NAMALWA (cell line): ENCODE measurements at regions not wholly inside any gene's neighbourhood (a gene's known extent, or its start where the extent isn't known, plus 50 kb on each side); places are given as distances from the start of the nearest gene placed in this dataset.
"Not testable (repeated sequence)": the region's sequence is repeated elsewhere in the genome, so short reads cannot be mapped to it uniquely, and the experiment has no call there.

Experiments used
- DNase-seq: peaks from one replicate; pipeline ENCODE4 v3.0.0-alpha.2; 2015; ENCODE audit warnings: low spot score

DNA sequence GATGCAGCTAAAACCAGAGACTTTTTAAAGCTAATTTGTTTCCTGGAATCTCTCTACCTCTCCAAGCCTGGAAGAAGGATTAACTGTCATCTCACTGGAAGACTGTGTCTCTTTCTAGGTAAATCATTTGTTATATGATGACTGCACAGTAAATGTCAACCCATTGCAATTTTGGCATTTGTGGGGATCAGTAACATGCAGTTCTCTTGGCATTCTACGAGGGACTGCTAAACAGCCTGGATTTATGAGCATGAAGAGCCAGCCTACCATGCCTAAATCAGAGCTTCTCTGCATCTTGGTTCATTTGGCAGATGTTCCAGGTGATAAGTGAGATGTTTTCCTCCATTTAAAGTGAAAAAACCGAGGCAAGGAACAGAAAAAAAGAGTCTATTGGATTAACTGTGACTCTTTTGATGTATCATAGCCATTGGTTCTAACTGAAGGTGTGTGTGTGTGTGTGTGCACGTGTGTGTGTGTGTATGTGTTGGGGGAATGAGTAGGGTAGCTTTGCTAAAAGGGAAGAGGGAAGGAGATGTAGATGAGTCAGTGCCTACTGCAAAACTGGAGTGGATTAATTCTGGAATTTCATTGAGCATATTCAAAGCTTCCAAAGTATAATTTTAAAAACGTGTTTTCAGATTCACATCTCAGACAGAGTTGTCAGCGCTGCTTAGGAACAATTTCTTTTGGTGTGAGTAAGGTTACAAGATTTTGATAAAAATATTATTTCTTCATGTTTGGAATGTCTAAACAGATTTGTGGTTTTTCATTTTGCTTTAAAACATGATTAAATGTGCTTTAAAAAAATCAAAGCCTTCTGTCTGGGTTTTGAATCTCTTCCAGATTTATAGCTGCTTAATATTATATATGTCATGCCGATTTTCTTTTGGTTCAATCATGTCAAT is 123.2 kb upstream of the LNX1 start:
- DNase-seq: no peak

DNA sequence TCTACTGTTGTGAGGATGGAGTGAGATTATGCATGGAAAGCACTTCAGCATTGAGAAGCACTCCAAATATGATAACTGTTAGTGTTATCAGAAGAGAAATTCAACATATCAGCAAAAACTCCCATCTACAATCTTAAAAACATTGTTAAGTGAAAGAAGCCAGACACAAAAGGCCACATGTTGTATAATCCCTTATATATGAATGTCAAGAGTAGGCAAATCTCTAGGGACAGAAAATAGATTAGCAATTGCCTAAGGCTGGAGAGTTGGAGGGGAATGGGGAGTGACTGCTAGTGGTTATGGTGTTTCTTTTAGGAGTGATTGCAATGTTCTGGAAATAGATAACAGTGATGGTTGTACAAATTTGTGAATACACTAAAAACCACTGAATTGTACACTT is 122.5 kb upstream of the LNX1 start:
- DNase-seq: no peak

DNA sequence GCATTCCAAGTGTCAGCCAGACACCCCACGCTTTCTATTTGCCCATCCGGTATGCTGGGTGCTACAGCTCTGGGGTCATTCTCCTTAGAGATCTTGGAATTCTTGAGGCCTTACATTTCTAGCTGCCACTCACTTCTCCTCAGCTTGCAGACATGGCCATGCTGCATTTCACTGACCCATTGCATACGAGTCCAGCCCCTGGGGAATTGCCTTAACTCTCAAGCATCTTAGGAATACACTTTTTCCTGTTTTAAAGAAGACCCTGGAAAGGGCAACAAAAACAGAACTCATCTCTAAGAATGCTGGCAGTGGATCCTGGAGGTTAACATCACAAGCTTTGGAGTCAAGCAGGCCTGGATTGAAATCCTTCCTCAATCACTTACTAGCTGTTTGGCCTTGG is 122.0 kb upstream of the LNX1 start:
- DNase-seq: no peak

DNA sequence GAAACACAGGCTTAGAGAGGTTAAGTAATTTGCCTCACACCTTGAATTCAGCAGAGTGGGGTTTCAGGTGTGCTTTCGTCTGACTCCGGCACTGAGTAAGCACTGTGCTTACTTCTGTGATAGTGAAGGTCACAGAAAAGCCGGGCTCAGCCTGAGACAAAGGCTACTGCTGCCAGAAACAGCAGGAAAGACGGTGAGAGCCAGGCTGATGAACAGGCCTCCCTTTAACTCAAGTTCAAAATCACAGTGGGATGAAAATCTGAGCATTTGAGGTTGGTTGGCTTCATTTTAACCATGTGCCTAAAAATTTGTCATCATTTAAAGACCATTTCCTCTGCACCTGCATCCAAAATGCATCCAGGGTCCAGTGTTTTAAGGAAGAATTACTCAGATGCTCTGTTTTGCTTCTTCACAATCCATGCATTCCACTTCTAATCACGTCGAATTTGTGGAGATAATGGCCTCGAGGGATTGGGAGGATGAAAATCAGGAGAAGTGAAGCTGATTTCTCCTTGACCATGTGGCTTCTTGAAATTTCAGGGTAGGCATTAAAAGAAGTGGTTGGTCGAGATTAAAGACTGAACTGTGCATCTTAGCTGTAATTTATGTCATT is 121.2 kb upstream of the LNX1 start:
- no peak for DNase-seq

DNA sequence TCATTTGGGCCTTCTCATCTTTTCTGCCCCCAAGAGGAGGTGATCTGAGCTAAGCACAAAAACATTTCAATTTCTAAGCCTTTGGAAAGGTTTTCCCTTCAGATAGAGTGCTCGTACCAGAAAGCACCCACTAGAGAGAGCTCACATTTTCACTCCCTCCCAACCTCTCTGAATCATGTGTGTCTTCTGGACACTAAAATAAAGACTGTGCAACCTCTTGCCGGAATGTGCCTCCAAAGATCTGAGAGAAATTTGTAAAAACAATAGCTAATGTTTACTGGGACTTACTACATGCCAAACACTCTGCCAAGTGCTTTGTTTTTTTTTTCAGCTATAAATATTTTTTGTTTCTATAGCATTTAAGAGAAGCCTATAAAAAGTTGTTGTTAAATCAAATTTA is 120.6 kb upstream of the LNX1 start:
- DNase-seq: no peak

DNA sequence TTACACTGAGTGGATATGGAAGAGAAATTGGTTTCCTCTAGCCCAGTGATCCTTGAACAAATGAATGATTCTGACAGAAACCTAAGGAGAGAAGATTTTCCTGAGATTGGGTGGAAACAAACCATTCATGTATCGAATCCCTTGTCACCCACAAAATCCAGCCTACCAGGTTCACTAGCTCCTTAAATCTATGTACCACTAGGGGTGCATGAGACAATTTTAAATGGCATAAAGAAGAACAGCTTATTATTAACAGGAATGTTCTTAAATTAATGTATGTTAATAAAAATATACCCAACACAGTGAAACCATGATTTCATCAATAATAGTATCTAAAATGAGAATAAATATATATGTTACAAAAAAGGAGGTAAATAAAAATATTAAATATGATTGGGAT is 118.4 kb upstream of the LNX1 start:
- DNase-seq: no peak

DNA sequence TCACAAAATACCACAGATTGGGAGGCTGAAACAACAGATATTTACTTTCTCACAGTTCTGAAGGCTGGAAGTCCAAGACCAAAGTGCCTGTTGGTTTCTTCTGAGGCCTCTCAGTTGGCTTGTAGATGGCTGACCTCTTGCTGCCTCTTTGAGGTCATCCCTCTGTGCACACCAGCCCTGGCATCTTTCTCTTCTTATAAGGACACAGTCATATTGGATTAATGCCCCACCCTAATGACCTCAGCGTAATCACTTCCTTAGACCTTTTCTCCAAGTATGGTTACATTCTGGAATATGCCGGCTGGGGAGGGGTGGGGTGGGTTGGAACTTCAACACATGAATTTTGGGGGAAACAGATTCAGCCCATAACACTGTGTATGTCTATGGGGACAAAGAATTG is 116.2 kb upstream of the LNX1 start:
- DNase-seq: no peak

DNA sequence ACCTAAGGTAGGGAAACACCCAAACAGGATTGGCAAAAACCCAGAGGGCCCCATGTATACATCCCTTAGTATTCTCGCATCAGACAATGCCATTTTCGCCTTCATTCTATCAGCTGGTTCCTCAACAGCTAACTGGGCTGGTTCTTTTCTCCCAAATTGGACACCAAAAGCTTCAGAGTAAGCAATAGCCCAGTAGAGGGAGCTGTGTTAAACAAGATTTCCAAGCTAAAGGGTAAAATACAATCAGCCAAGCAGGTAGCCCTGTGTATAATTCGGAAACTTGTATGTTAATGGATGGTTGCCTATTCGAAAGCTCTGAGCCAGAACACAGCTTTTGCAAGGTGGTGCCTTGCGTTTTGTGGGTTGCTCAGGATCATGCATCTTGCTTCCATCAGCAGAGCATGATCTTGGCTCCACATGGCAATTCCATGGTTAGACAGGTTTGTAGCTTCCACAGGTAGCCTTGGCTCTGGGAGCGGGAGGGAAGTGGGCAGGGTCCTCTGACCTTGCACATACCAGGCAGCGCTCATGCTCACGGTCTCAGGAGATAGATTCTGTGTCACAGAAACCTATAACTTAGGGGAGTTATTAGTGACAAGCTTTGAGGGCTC is 115.2 kb upstream of the LNX1 start:
- peak; percentile 89 for DNase-seq

DNA sequence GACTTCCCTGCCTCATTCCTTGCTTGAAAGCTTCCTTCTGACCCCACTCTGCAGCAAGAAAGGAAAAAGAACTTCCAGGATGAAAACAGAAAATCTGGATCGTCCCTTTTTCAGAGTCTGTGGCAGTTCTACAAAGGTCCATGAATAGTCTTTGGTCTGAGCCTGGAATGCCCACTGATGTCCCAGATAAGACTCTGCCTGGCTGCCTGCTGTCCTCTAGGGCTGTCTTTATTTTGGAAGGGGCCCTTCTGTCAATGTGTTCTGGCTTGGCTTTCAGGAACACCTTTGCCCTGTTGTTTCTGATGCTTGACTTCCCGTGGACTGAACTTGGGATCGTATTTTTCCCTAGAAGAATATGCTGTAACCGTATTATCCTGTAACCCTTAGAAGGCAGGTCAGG is 114.7 kb upstream of the LNX1 start:
- no peak for DNase-seq

DNA sequence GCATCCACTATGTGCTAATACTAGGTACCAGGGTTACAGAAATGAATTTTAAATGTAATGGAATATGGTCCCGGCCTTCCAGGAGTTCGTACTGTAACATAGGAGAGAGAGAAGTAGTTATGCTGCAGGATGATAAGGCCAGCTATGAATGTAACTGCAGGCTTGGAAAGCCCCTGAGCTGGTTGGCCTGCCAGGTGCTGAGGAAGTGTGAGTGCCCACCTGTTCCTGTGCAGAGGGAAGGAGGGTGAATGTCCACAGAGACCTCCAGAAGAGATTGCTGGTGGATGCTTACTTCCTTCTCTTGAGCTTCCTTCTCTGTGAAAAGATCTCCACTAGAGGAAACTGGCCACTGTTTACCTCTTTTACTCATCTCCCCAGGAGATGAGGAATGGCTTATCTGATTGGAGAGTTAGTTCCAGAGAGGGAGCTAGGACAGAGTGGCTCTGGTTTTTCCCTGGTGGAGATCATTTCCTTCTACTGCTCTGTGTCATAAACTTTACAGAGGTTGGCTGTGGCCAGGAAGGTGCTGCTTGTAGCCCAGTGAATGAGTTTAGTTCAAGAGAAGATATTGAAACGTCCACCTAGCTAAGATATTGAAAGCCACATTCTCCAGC is 114.0 kb upstream of the LNX1 start:
- peak; percentile 53 for DNase-seq

DNA sequence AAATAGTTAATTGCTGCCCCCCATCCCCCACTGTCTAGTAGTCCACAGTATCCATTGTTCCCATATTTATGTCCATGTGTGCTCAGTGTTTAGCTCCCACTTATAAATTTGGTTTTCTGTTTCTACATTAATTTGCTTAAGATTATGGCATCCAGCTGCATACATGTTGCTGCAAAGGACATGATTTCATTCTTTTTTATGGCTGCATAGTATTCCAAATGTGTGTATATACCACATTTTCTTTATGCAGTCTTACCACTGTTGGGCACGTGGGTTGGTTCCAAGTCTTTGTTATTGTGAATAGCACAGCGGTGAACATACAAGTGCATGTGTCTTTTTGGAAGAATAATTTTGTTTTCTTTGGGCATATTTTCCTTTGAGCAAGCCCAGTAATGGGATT is 113.0 kb upstream of the LNX1 start:
- no peak for DNase-seq

DNA sequence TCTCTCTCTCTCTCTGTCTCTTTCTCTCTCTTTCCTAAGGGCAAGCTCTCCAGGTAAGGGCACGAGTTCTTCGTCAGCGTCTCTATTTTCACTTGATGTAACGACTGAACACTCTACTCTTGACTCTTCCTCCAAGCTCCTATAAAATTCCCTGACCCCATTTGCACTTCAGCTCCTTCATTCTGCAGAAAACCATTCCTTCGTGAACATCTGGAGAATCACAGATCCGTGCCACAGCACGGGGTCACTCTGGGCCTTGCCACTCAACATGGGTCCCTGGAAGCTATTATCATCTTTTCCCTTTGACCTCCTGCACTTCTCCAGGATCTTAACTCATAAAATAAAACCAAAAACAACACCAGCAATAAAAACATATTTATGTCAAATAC is 112.0 kb upstream of the LNX1 start:
- DNase-seq: no peak

DNA sequence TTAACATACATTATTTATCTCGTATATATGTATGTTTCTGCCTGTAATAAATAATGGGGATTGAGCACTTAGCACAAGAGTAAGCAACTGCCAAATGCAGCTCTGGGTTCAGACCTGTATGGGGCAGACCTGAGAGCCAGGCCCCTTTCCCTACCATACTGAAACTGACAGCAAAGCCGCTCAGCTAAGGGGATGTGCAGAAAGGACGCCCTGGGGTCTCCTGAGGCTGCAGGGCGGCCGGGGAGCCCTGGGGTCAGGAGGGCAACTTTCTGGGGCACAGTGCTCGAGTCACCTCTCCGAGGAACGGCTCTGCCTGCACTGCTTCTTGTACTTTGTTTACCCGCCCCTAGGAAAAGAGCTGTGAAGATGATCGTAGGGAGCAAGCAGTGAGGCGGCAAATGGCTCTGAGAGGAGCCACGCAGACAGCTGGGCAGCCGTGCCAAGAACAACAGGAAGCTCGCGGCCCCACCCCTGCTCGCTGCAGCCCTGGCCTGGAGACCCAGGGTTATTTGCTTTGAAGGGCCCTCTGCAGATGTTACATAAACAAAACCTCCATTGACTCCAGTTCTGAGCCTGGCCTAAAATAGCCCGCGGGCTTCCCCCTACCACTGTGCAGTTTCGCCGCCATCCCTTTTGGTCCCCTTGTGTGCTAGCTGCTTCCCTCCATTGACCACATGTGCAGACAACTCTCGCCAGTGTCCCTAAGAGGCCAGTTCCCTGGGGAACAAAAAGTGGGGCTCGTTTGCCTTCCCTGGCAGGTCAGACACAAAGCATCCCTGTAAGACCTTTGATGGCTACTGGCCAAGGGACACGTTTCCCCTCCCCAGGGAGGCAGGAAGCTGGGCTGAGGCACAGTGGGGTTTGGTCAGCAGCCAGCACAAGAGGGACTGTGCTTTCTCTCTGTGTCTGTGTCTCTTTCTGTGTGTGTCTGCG is 111.3 kb upstream of the LNX1 start:
- DNase-seq: peak; percentile 88

DNA sequence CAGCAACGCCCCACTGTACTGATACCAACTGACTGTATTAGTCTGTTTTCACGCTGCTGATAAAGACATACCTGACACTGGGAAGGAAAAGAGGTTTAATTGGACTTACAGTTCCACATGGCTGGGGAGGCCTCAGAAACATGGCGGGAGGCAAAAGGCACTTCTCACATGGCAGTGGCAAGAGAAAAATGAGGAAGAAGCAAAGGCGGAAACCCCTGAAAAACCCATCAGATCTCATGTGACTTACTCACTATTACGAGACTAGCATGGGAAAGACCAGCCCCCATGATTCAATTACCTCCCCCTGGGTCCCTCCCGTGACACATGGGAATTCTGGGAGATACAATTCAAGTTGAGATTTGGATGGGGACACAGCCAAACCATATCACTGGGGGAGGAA is 110.0 kb upstream of the LNX1 start:
- peak; percentile 24 for DNase-seq

DNA sequence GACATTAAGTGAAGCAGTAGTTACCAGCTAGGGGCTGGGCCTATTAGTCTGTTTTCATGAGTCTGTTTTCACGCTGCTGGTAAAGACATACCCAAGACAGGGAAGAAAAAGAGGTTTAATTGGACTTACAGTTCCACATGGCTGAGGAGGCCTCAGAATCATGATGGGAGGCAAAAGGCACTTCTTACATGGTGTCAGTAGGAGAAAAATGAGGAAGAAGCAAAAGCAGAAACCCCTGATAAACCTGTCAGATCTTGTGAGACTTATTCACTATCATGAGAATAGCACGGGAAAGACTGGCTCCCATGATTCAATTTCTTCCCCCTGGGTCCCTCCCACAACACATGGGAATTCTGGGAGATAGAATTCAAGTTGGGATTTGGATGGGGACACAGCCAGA is 108.0 kb upstream of the LNX1 start:
- DNase-seq: not testable (repeated sequence)

DNA sequence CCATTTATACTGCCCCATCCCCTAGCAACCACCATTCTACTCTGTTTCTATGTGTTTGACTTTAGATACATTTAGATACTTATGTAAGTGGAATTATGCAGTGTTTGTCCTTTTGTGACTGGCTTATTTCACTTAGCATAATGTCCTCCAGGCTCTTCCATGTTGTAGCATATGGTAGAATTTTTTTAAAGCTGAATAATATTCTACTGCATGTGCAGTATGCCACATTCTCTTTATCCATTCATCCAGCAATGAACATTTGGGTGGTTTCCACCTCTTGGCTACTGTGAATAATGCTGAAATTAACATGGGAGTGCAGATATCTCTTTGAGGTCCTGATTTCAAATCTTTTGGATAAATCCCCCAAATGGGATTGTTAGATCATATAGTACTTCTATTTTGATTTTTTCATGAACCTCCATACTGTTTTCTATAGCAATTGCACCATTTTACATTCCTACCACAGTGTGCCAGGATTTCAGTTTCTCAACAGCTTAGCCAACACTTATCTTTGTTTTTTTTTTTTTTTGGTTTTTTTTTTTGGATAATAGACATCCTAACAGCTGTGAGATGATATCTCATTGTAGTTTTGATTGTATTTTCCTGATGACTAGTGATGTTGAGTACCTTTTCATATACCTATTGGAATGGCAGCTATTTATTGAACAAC is 105.9 kb upstream of the LNX1 start:
- DNase-seq: no peak

DNA sequence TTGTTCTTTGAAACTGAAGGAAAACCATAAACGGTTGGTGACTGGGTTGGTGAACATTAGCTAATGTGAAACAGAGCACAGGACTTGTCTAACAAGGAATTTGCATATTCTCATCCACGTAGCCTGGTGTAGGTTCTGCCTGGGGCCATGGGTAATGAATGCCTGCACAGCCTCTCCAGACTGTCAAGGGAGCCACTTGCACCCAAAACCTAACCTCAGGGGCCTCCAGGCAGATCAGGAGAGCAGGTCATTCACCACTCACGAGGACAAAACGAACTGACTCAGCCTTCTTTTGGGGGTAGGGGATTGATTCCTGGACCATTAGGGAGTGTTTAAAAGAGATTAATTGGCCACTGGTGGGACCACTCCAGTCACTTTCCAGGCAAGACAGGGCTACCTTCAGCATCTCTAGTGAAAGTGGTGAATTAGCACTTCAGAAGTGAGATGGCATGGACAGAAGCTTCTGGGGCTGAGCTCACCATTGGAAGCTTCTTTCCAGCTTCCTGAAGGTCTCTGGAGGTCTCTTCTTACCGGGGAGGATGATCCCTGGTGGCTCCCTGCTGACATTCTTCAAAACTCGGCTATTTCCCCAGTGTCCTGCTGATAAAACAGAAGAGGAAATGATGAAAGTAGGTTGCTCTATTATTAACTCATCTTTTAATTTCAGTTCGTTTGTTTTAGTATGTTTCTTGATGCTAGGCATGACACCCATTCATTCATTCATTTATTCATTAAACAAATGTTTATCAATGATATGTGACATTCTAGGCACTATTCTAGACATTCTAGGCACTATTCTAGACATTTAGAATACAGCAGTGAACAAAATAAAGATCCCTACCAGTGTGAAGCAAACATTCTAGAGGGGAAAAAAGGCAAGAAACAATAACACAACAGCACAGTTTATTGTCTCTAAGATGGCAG is 104.5 kb upstream of the LNX1 start:
- DNase-seq: peak; percentile 13

DNA sequence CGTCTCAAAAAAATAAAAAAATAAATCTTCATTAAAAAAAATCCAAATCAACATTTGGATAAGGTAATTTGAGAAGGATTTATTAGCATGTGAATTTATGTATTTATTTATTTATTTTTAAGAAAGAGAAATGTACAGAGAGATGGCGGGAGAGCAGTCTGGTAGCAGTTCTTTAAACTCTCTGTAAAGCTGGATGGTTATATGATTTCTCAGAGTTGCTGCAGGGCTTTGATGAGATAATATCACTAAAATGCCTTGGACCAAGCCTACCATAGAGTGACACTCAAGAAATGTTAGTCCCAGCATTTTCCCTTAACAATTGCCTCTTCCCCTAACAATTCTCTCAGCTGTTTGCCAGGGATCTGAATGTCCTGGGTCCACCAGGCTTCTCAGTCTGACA is 103.4 kb upstream of the LNX1 start:
- DNase-seq: no peak

DNA sequence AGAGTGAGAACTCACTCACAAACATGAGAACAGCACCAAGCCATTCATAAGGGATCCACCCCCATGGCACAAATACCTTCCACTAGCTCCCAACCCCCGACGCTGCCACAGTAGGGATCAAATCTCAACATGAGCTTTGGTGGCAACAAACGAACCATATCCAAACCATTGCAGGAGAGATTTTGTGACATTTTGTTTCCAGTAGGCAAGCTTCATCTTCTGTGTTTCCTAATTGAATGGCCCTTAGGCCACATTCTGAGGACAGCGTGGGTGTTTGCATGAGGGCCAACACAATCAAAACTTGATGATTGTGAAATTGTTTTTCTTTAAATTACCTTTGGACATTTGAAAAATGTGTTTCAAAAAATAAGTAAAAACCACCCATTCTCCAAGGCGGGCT is 102.6 kb upstream of the LNX1 start:
- DNase-seq: no peak

DNA sequence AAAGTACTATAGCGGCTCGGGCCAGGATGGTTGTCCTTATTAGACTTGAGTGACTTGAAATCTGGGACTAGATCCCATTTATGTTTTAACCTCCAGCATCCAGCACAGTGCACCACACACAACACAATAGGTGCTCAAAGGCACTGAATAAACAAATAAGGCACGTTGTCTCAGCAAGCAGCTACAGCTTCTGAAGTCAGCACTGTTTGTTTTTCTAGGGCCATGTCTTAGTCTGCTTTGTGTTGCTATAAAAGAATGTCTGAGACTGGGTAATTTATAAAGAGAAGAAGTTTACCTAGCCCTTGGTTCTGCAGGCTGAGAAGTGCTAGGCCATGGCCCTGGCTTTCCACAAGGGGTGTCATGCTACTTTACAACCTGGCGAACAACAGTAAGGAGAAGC is 102.1 kb upstream of the LNX1 start:
- DNase-seq: no peak
